K562 (cell line): ENCODE measurements at regions not wholly inside any gene's neighbourhood (a gene's known extent, or its start where the extent isn't known, plus 50 kb on each side); places are given as distances from the start of the nearest gene placed in this dataset.

Experiments
- C11orf30 ChIP-seq: fragments of 450-650 bp; IDR thresholded peaks from 2 replicates; pipeline ENCODE4 v1.6.1; 2016; ENCODE audit warnings: low read depth, mild to moderate bottlenecking
- IRF2 ChIP-seq: sonication (generic); formaldehyde crosslinking; IDR thresholded peaks from 2 replicates; pipeline ENCODE4 v1.8.1; 2022; ENCODE audit warnings: mild to moderate bottlenecking, missing genetic modification reagents
- MAFK ChIP-seq: IDR thresholded peaks from 2 replicates; pipeline ENCODE4 v1.6.1; 2011; ENCODE audit warnings: low read length, improper control_type of control experiment
- POLR3A ChIP-seq: IDR thresholded peaks from 2 replicates; pipeline ENCODE4 v1.6.1; 2011; ENCODE audit warnings: borderline replicate concordance, mild to moderate bottlenecking, moderate library complexity; ENCODE audit not compliant: insufficient read length, insufficient read depth; ENCODE audit errors: extremely low read depth
- RAD21 ChIP-seq, 2 experiments: fragments of 250-450 bp in 1 of 2; fragments of 450-650 bp in 1 of 2; sonication (Bioruptor Pico) in 1 of 2; formaldehyde crosslinking in 1 of 2; IDR thresholded peaks in 1 of 2; conservative IDR thresholded peaks in 1 of 2; 2 replicates each; pipeline versions ENCODE4 v1.4.0 to v1.8.0; 2020 to 2022; ENCODE audit warnings: mild to moderate bottlenecking in 2 of 2, moderate library complexity in 1 of 2
- RHOXF2B ChIP-seq: fragments of 250-450 bp; sonication (Bioruptor Pico); conservative IDR thresholded peaks from 2 replicates; pipeline ENCODE4 v1.5.1; 2021
- TBP ChIP-seq: optimal IDR thresholded peaks from 2 replicates; pipeline ENCODE3; 2011; ENCODE audit warnings: low read depth, low read length, improper control_type of control experiment
- XRCC4 ChIP-seq: IDR thresholded peaks from one replicate; pipeline ENCODE4 v1.6.1; 2011; ENCODE audit not compliant: insufficient read depth, insufficient read length; ENCODE audit errors: extremely low read depth
- ZNF79 ChIP-seq: fragments of 250-450 bp; sonication (Bioruptor Pico); IDR thresholded peaks from 2 replicates; pipeline ENCODE4 v1.4.0; 2020; ENCODE audit warnings: low read depth, mild to moderate bottlenecking, moderate library complexity
- TF ChIP-seq, protein P1 (sequence below): fragments of 450-650 bp; IDR thresholded peaks from 2 replicates; pipeline ENCODE4 v1.6.1; 2016; ENCODE audit warnings: mild to moderate bottlenecking, moderate library complexity
- TF ChIP-seq, protein P2 (sequence below), 3 experiments: fragments of 200-800 bp in 1 of 3; sonication (Bioruptor generic) in 1 of 3; sonication (generic) in 1 of 3; formaldehyde crosslinking in 1 of 3; IDR thresholded peaks; 2 replicates each; pipeline versions ENCODE4 v1.6.1 to v1.8.0; 2016 to 2022; ENCODE audit warnings: mild to moderate bottlenecking in 2 of 3, missing compliant biosample characterization in 2 of 3, missing genetic modification characterization in 2 of 3, missing genetic modification reagents in 1 of 3
- TF ChIP-seq, protein P3 (sequence below), 3 experiments: IDR thresholded peaks in 2 of 3; conservative IDR thresholded peaks in 1 of 3; 2 replicates each; pipeline ENCODE4 v1.5.1; 2011 to 2012; ENCODE audit warnings: low read length in 3 of 3, mild to moderate bottlenecking in 3 of 3, control low read depth in 2 of 3, improper control_type of control experiment in 1 of 3, inconsistent platforms in 1 of 3, low read depth in 1 of 3, mixed read lengths in 1 of 3, moderate library complexity in 1 of 3; ENCODE audit not compliant: insufficient read depth in 2 of 3

DNA sequence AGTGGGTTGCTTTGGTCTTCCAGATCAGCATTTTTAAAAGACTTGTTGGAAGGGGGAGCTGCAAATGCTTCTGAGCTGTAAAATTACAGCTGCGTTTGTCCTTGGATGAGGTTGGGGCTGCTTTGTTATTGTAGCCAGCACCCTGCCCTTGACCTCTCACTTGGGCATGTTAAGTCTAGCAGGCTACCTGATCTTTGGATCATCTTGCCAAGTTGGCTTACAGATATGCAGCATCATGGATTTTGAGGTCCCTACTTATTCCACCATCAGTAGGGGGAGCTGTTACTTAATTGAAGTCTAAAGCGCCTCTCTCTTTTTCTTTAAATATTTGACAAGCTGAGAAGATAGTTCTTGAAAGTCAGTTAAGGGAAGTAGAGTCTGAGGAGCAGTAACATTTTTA is 793.0 kb downstream of the MCTP2 start (continued):
- TF ChIP-seq, protein P1, sequence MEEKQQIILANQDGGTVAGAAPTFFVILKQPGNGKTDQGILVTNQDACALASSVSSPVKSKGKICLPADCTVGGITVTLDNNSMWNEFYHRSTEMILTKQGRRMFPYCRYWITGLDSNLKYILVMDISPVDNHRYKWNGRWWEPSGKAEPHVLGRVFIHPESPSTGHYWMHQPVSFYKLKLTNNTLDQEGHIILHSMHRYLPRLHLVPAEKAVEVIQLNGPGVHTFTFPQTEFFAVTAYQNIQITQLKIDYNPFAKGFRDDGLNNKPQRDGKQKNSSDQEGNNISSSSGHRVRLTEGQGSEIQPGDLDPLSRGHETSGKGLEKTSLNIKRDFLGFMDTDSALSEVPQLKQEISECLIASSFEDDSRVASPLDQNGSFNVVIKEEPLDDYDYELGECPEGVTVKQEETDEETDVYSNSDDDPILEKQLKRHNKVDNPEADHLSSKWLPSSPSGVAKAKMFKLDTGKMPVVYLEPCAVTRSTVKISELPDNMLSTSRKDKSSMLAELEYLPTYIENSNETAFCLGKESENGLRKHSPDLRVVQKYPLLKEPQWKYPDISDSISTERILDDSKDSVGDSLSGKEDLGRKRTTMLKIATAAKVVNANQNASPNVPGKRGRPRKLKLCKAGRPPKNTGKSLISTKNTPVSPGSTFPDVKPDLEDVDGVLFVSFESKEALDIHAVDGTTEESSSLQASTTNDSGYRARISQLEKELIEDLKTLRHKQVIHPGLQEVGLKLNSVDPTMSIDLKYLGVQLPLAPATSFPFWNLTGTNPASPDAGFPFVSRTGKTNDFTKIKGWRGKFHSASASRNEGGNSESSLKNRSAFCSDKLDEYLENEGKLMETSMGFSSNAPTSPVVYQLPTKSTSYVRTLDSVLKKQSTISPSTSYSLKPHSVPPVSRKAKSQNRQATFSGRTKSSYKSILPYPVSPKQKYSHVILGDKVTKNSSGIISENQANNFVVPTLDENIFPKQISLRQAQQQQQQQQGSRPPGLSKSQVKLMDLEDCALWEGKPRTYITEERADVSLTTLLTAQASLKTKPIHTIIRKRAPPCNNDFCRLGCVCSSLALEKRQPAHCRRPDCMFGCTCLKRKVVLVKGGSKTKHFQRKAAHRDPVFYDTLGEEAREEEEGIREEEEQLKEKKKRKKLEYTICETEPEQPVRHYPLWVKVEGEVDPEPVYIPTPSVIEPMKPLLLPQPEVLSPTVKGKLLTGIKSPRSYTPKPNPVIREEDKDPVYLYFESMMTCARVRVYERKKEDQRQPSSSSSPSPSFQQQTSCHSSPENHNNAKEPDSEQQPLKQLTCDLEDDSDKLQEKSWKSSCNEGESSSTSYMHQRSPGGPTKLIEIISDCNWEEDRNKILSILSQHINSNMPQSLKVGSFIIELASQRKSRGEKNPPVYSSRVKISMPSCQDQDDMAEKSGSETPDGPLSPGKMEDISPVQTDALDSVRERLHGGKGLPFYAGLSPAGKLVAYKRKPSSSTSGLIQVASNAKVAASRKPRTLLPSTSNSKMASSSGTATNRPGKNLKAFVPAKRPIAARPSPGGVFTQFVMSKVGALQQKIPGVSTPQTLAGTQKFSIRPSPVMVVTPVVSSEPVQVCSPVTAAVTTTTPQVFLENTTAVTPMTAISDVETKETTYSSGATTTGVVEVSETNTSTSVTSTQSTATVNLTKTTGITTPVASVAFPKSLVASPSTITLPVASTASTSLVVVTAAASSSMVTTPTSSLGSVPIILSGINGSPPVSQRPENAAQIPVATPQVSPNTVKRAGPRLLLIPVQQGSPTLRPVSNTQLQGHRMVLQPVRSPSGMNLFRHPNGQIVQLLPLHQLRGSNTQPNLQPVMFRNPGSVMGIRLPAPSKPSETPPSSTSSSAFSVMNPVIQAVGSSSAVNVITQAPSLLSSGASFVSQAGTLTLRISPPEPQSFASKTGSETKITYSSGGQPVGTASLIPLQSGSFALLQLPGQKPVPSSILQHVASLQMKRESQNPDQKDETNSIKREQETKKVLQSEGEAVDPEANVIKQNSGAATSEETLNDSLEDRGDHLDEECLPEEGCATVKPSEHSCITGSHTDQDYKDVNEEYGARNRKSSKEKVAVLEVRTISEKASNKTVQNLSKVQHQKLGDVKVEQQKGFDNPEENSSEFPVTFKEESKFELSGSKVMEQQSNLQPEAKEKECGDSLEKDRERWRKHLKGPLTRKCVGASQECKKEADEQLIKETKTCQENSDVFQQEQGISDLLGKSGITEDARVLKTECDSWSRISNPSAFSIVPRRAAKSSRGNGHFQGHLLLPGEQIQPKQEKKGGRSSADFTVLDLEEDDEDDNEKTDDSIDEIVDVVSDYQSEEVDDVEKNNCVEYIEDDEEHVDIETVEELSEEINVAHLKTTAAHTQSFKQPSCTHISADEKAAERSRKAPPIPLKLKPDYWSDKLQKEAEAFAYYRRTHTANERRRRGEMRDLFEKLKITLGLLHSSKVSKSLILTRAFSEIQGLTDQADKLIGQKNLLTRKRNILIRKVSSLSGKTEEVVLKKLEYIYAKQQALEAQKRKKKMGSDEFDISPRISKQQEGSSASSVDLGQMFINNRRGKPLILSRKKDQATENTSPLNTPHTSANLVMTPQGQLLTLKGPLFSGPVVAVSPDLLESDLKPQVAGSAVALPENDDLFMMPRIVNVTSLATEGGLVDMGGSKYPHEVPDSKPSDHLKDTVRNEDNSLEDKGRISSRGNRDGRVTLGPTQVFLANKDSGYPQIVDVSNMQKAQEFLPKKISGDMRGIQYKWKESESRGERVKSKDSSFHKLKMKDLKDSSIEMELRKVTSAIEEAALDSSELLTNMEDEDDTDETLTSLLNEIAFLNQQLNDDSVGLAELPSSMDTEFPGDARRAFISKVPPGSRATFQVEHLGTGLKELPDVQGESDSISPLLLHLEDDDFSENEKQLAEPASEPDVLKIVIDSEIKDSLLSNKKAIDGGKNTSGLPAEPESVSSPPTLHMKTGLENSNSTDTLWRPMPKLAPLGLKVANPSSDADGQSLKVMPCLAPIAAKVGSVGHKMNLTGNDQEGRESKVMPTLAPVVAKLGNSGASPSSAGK: no peak
- TF ChIP-seq, protein P2, sequence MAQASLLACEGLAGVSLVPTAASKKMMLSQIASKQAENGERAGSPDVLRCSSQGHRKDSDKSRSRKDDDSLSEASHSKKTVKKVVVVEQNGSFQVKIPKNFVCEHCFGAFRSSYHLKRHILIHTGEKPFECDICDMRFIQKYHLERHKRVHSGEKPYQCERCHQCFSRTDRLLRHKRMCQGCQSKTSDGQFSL (CRISPR knock-in tag; IDR thresholded peaks at IDR 0.05): no peak
- TF ChIP-seq, protein P2 (tag; IDR thresholded peaks at IDR 0.05): no peak
- no peak for TF ChIP-seq MAFK
- TF ChIP-seq POLR3A: no peak
- no peak for TF ChIP-seq TBP
- TF ChIP-seq RAD21 (CRISPR knock-in tag; conservative IDR thresholded peaks at IDR 0.05 in 1 of 2, IDR thresholded peaks at IDR 0.05 in 1 of 2): peak in 1 of 2 experiments; percentile 52; a peak in 2 of 4 replicates
- no peak for TF ChIP-seq XRCC4
- TF ChIP-seq RHOXF2B (CRISPR knock-in tag): no peak
- peak; percentile 42; the same call in 1 of the 2 replicates for TF ChIP-seq C11orf30
- TF ChIP-seq ZNF79: no peak
- TF ChIP-seq, protein P3, sequence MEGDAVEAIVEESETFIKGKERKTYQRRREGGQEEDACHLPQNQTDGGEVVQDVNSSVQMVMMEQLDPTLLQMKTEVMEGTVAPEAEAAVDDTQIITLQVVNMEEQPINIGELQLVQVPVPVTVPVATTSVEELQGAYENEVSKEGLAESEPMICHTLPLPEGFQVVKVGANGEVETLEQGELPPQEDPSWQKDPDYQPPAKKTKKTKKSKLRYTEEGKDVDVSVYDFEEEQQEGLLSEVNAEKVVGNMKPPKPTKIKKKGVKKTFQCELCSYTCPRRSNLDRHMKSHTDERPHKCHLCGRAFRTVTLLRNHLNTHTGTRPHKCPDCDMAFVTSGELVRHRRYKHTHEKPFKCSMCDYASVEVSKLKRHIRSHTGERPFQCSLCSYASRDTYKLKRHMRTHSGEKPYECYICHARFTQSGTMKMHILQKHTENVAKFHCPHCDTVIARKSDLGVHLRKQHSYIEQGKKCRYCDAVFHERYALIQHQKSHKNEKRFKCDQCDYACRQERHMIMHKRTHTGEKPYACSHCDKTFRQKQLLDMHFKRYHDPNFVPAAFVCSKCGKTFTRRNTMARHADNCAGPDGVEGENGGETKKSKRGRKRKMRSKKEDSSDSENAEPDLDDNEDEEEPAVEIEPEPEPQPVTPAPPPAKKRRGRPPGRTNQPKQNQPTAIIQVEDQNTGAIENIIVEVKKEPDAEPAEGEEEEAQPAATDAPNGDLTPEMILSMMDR (IDR thresholded peaks at IDR 0.05 in 2 of 3, conservative IDR thresholded peaks at IDR 0.05 in 1 of 3; ENCODE audit: insufficient read depth in 2 of 3, low read depth in 1 of 3, low read length in 3 of 3): peak; percentile 27 to 56 (median 39); a peak in 4 of 6 replicates
- no peak for TF ChIP-seq IRF2 (CRISPR knock-in tag)
